WTC11 (cell line): ENCODE measurements at regions not wholly inside any gene's neighbourhood (a gene's known extent, or its start where the extent isn't known, plus 50 kb on each side); places are given as distances from the start of the nearest gene placed in this dataset.

ENCODE experiments used
- ATAC-seq: fragments of 200-7000 bp; cut with Tn5 transposase; 2 replicates; pipeline ENCODE4 v1.10.0; 2021; ENCODE audit warnings: mild to moderate bottlenecking, moderate library complexity
- CTCF ChIA-PET: fragments of 300-600 bp; sonication (Branson Sonifier 250); formaldehyde crosslinking; loops from one replicate; lab custom pipeline; 2021; ENCODE audit warnings: antibody characterized with exemption; lab: Charles Lee
- POLR2A ChIA-PET: fragments of 350-600 bp; sonication (Branson Sonifier 250); formaldehyde crosslinking; loops from one replicate; lab custom pipeline; 2021; ENCODE audit warnings: antibody characterized with exemption; lab: Charles Lee
- DNase-seq: peaks from one replicate; pipeline ENCODE4 v3.0.0; 2021; ENCODE audit warnings: low spot score
- H3K27ac Mint-ChIP-seq: 2 replicates; pipeline ENCODE4 v1.8.0; 2021; ENCODE audit warnings: mixed read lengths
- H3K27me3 Mint-ChIP-seq: 2 replicates; pipeline ENCODE4 v1.8.0; 2021; ENCODE audit warnings: low read depth, mild to moderate bottlenecking, moderate library complexity, mixed read lengths
- H3K36me3 Mint-ChIP-seq: 2 replicates; pipeline ENCODE4 v1.8.0; 2021; ENCODE audit warnings: mixed read lengths
- H3K4me1 Mint-ChIP-seq: 2 replicates; pipeline ENCODE4 v1.8.0; 2022; ENCODE audit warnings: mixed read lengths
- H3K4me3 Mint-ChIP-seq: 2 replicates; pipeline ENCODE4 v1.8.0; 2021; ENCODE audit warnings: mild to moderate bottlenecking, moderate library complexity, mixed read lengths
- H3K9me3 Mint-ChIP-seq: 2 replicates; pipeline ENCODE4 v1.8.0; 2021; ENCODE audit warnings: mixed read lengths
- ATF6 ChIP-seq: sonication (generic); formaldehyde crosslinking; IDR thresholded peaks from 2 replicates; pipeline ENCODE4 v1.8.1; 2023; ENCODE audit warnings: mild to moderate bottlenecking, missing genetic modification reagents
- CREM ChIP-seq: sonication (generic); formaldehyde crosslinking; IDR thresholded peaks from 2 replicates; pipeline ENCODE4 v1.8.1; 2022; ENCODE audit warnings: mild to moderate bottlenecking, missing genetic modification reagents, moderate library complexity
- E2F4 ChIP-seq: sonication (generic); formaldehyde crosslinking; IDR thresholded peaks from 2 replicates; pipeline ENCODE4 v1.8.1; 2022; ENCODE audit warnings: low read depth, mild to moderate bottlenecking, moderate library complexity, missing genetic modification reagents, borderline replicate concordance
- FOXK1 ChIP-seq: sonication (generic); formaldehyde crosslinking; IDR thresholded peaks from 2 replicates; pipeline ENCODE4 v1.8.0; 2022; ENCODE audit warnings: mild to moderate bottlenecking, moderate library complexity, missing genetic modification reagents
- GABPB1 ChIP-seq: sonication (generic); formaldehyde crosslinking; IDR thresholded peaks from 2 replicates; pipeline ENCODE4 v1.8.1; 2023; ENCODE audit warnings: mild to moderate bottlenecking, missing genetic modification reagents
- HMGA2 ChIP-seq: fragments of 250-450 bp; sonication (Bioruptor Pico); IDR thresholded peaks from 2 replicates; pipeline ENCODE4 v1.4.0; 2021; ENCODE audit warnings: mild to moderate bottlenecking, moderate library complexity
- IRF1 ChIP-seq: sonication (generic); formaldehyde crosslinking; IDR thresholded peaks from 2 replicates; pipeline ENCODE4 v1.8.0; 2023; ENCODE audit warnings: missing genetic modification reagents
- JUN ChIP-seq: sonication (generic); formaldehyde crosslinking; IDR thresholded peaks from 2 replicates; pipeline ENCODE4 v1.8.0; 2023; ENCODE audit warnings: mild to moderate bottlenecking, missing genetic modification reagents
- SP1 ChIP-seq: sonication (generic); formaldehyde crosslinking; conservative IDR thresholded peaks from 2 replicates; pipeline ENCODE4 v1.8.1; 2022; ENCODE audit warnings: missing genetic modification reagents
- STAT6 ChIP-seq: sonication (generic); formaldehyde crosslinking; conservative IDR thresholded peaks from 2 replicates; pipeline ENCODE4 v1.8.1; 2023; ENCODE audit warnings: mild to moderate bottlenecking, low read depth, missing genetic modification reagents, moderate library complexity
- TCF7 ChIP-seq: sonication (generic); formaldehyde crosslinking; IDR thresholded peaks from 2 replicates; pipeline ENCODE4 v1.8.0; 2022; ENCODE audit warnings: mild to moderate bottlenecking, low read depth, missing genetic modification reagents, moderate library complexity
- TP53 ChIP-seq: sonication (generic); formaldehyde crosslinking; IDR thresholded peaks from 2 replicates; pipeline ENCODE4 v1.8.1; 2023; ENCODE audit warnings: mild to moderate bottlenecking, missing genetic modification reagents
- USF2 ChIP-seq: sonication (generic); formaldehyde crosslinking; IDR thresholded peaks from 2 replicates; pipeline ENCODE4 v1.8.1; 2023; ENCODE audit warnings: mild to moderate bottlenecking, missing genetic modification reagents, moderate library complexity
- ZNF121 ChIP-seq: sonication (generic); formaldehyde crosslinking; IDR thresholded peaks from 2 replicates; pipeline ENCODE4 v1.8.0; 2023; ENCODE audit warnings: missing genetic modification reagents
- ZSCAN18 ChIP-seq: fragments of 250-450 bp; sonication (Bioruptor Pico); IDR thresholded peaks from 2 replicates; pipeline ENCODE4 v2.1.2; 2022; ENCODE audit warnings: mild to moderate bottlenecking, moderate library complexity
- TF ChIP-seq, protein P1 (sequence below): fragments of 250-450 bp; sonication (Bioruptor Pico); IDR thresholded peaks from 2 replicates; pipeline ENCODE4 v1.9.0; 2021; ENCODE audit warnings: mild to moderate bottlenecking
- TF ChIP-seq, protein P2 (sequence below): sonication (generic); formaldehyde crosslinking; conservative IDR thresholded peaks from 2 replicates; pipeline ENCODE4 v1.8.1; 2022; ENCODE audit warnings: mild to moderate bottlenecking, missing genetic modification reagents
- TF ChIP-seq, protein P3 (sequence below): sonication (generic); formaldehyde crosslinking; IDR thresholded peaks from 2 replicates; pipeline ENCODE4 v1.8.0; 2022; ENCODE audit warnings: mild to moderate bottlenecking, missing genetic modification reagents

DNA sequence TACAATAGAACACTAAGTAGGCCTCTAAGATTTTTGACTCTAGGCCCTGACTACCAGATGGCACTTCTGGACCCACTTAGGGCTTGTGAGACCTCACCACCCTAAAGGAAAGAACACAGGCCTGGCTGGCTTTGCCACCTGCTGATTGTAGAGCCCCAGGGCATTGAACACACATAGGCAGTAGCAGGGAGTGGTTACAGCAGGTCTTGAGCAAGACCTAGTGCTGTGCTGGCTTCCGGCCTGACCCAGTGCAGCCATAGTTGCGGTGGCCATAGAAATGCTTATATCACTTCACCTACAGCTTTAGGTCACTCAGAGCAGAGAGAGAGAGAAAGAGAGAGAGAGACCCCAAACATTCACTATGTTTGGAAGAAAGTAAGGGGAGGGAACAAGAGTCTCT lies 223.2 kb downstream of the LRATD1 start:
- POLR2A ChIA-PET: no interaction called here
- peaks cover 14% of the 10 kb centered on the region for H3K4me1 Mint-ChIP-seq
- TF ChIP-seq TP53 (CRISPR knock-in tag) (no peak), ATF6 (CRISPR knock-in tag) (no peak), ZNF121 (CRISPR knock-in tag) (no peak), JUN (no peak), TCF7 (CRISPR knock-in tag) (no peak), E2F4 (no peak)
- TF ChIP-seq, protein P1, sequence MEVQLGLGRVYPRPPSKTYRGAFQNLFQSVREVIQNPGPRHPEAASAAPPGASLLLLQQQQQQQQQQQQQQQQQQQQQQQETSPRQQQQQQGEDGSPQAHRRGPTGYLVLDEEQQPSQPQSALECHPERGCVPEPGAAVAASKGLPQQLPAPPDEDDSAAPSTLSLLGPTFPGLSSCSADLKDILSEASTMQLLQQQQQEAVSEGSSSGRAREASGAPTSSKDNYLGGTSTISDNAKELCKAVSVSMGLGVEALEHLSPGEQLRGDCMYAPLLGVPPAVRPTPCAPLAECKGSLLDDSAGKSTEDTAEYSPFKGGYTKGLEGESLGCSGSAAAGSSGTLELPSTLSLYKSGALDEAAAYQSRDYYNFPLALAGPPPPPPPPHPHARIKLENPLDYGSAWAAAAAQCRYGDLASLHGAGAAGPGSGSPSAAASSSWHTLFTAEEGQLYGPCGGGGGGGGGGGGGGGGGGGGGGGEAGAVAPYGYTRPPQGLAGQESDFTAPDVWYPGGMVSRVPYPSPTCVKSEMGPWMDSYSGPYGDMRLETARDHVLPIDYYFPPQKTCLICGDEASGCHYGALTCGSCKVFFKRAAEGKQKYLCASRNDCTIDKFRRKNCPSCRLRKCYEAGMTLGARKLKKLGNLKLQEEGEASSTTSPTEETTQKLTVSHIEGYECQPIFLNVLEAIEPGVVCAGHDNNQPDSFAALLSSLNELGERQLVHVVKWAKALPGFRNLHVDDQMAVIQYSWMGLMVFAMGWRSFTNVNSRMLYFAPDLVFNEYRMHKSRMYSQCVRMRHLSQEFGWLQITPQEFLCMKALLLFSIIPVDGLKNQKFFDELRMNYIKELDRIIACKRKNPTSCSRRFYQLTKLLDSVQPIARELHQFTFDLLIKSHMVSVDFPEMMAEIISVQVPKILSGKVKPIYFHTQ (CRISPR knock-in tag): no peak
- TF ChIP-seq, protein P2, sequence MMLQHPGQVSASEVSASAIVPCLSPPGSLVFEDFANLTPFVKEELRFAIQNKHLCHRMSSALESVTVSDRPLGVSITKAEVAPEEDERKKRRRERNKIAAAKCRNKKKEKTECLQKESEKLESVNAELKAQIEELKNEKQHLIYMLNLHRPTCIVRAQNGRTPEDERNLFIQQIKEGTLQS (CRISPR knock-in tag): no peak
- TF ChIP-seq, protein P3, sequence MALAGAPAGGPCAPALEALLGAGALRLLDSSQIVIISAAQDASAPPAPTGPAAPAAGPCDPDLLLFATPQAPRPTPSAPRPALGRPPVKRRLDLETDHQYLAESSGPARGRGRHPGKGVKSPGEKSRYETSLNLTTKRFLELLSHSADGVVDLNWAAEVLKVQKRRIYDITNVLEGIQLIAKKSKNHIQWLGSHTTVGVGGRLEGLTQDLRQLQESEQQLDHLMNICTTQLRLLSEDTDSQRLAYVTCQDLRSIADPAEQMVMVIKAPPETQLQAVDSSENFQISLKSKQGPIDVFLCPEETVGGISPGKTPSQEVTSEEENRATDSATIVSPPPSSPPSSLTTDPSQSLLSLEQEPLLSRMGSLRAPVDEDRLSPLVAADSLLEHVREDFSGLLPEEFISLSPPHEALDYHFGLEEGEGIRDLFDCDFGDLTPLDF (CRISPR knock-in tag): no peak
- no peak overlapping the region for H3K4me3 Mint-ChIP-seq
- ATAC-seq: no peak
- H3K9me3 Mint-ChIP-seq: peaks cover 33% of the 10 kb centered on the region
- DNase-seq: no peak
- H3K27me3 Mint-ChIP-seq: no peaks in the 10 kb centered on the region
- H3K27ac Mint-ChIP-seq: no peak overlapping the region
- peaks cover 2% of the 10 kb centered on the region for H3K36me3 Mint-ChIP-seq
- CTCF ChIA-PET: no interaction called here

DNA sequence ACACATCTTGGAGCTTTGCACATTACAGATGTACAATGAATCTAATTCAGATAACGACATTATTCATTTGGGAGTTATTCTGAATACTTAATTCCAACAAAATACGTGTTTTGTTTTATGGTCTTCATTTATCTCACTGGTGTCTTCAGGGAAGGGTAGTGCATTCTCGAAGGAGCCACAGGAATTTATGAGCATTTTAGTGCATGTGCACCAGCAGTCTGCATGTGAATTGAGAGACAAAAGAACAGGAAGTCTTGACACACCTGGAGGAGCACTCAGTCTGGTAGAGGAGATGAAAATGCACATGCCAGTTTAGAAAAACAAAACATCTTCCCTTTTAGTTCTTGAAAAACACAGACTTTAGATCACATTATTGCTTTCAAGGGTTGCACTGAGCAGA lies 228.7 kb downstream of the LRATD1 start:
- H3K9me3 Mint-ChIP-seq: peaks cover 33% of the 10 kb centered on the region
- H3K4me3 Mint-ChIP-seq: no peak overlapping the region
- H3K4me1 Mint-ChIP-seq: peaks cover 29% of the 10 kb centered on the region
- peaks cover 9% of the 10 kb centered on the region for H3K36me3 Mint-ChIP-seq
- ChIA-PET CTCF (no interaction called here), POLR2A (no interaction called here)
- peak overlapping the region; percentile 82 for H3K27ac Mint-ChIP-seq
- H3K27me3 Mint-ChIP-seq: no peaks in the 10 kb centered on the region
- no peak for DNase-seq
- ATAC-seq: no peak
- no peak for TF ChIP-seq FOXK1
- no peak for TF ChIP-seq HMGA2 (CRISPR knock-in tag)
- no peak for TF ChIP-seq IRF1 (CRISPR knock-in tag)
- no peak for TF ChIP-seq USF2 (CRISPR knock-in tag)
- TF ChIP-seq GABPB1 (CRISPR knock-in tag): no peak
- TF ChIP-seq, protein P1 (CRISPR knock-in tag): no peak
- no peak for TF ChIP-seq SP1 (CRISPR knock-in tag)
- no peak for TF ChIP-seq STAT6 (CRISPR knock-in tag)
- no peak for TF ChIP-seq ZSCAN18
- no peak for TF ChIP-seq CREM (CRISPR knock-in tag)
